GM12865 (cell line): ENCODE measurements at regions not wholly inside any gene's neighbourhood (a gene's known extent, or its start where the extent isn't known, plus 50 kb on each side); places are given as distances from the start of the nearest gene placed in this dataset.

Experiments
- DNase-seq: peaks from one replicate; pipeline ENCODE4 v3.0.0; 2010; ENCODE audit warnings: low read depth
- H3K4me3 ChIP-seq: 2 replicates; pipeline ENCODE4 v1.5.1; 2011; ENCODE audit warnings: mild to moderate bottlenecking, low read depth, low read length, control low read depth
- TF ChIP-seq, protein P1 (sequence below): IDR thresholded peaks from 2 replicates; pipeline ENCODE4 v1.5.1; 2011; ENCODE audit warnings: low read length, control low read depth, low read depth, inconsistent platforms; ENCODE audit not compliant: insufficient read depth; ENCODE audit errors: missing control alignments

DNA sequence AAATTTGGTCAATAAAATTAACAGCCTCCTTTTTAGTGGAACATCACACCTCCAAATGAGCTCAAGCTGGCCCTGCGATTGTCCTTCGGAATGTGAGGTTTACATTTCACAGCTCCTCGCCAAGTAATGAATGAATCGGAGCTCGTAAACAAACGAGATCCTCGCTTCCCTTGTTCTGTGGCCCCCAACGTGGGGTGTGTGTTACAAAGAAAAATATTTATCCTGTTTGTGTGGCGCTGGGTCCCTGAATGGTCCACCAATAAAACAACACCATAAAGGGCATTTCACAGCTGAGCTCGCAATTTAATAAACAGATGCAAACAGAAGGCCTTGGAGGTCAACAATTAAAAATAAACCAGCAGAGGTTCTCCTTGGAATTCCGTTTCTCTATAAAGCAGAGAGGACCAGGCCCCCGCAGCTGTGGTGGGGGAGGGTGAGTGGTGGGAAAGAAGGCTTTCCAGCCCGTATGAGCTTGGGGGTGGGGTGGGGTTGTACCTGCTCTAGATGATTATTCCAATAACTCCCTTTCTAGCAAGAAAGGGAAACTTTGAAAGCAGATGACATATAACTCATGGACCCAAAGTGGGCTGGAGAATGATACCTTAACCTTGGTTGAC, 393.9 kb upstream of the SALL1 start:
- no peak overlapping the region for H3K4me3 ChIP-seq
- TF ChIP-seq, protein P1, sequence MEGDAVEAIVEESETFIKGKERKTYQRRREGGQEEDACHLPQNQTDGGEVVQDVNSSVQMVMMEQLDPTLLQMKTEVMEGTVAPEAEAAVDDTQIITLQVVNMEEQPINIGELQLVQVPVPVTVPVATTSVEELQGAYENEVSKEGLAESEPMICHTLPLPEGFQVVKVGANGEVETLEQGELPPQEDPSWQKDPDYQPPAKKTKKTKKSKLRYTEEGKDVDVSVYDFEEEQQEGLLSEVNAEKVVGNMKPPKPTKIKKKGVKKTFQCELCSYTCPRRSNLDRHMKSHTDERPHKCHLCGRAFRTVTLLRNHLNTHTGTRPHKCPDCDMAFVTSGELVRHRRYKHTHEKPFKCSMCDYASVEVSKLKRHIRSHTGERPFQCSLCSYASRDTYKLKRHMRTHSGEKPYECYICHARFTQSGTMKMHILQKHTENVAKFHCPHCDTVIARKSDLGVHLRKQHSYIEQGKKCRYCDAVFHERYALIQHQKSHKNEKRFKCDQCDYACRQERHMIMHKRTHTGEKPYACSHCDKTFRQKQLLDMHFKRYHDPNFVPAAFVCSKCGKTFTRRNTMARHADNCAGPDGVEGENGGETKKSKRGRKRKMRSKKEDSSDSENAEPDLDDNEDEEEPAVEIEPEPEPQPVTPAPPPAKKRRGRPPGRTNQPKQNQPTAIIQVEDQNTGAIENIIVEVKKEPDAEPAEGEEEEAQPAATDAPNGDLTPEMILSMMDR, result no peak
- DNase-seq, result no peak

DNA sequence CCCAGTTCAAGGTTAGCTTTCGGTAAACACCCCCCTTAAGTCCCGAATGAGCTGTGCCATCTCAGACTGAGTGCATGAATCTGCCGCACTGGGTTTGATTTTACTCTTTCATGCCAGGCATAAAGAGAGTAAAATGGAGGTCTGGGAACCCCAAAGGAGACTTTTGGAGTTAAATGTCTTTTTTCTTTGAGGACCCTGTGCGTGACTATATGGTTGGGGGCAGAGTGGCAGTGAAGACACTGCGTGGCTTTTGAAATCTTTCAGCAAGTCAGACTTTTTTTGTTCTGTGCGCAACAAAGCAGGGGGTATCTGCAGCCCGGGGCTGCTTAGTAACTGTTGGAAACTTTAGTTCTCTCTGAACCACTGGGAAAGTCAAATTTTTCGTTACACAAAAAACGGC, 392.9 kb upstream of the SALL1 start:
- DNase-seq, result no peak
- no peak overlapping the region for H3K4me3 ChIP-seq
- TF ChIP-seq, protein P1, result no peak

DNA sequence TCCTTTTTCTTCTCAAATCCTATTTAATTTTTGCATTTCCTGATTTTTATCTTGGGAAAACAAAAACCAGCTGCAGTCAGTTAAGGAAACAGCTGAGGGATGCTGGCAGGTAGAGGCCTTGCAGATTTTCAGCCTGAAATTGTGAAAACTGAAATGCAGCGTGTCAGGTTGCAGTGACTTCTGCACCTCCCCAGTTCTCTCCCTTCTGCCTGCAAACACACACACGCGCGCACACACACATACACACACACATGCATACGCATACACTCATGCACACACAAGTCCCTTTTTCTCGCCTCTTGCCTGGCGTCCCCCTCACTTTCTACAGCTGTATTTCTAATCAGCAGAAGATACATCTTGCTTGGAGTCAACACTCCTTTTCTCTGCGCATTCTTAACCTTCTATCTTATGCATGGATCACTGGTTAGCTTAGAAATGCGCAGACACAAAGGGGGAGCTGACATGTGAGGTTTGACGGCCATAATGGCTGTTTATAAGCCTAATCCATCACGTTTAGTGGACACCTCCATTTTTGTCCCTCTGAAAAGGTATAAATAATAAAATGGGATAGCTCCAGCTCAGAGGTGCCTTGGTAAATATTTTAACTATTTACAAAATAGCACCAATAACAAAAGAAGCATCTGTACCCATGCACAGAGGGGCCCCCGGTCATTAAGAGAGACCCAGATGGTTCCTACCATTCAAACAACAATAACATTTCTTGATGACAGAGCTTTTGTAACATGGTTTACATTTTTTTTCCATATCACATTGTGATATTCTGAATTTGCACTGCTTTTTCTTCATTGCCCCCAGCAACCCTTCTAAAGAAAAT, 392.1 kb upstream of the SALL1 start:
- TF ChIP-seq, protein P1, result no peak
- DNase-seq, result no peak
- H3K4me3 ChIP-seq, result no peak overlapping the region

DNA sequence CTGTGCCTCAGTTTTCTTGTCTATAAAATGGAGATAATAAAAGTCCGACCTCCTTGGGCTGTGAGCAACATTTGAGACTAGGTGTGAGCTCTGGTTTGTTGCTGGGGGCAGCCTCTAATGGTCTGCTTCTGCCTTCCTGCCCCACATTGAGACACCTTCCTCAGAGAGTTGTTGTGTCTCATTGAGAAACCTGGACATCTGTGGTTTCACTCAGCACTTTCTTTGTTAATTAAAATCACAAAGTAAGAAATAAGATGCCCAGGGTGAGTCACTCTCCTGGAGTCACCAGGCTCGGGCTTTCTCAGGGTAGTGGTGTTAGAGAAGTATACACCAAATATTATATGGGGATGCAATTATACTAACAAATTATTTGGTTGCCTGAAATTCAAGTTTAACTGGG, 389.2 kb upstream of the SALL1 start:
- no peak for DNase-seq
- TF ChIP-seq, protein P1, result no peak
- no peak overlapping the region for H3K4me3 ChIP-seq

DNA sequence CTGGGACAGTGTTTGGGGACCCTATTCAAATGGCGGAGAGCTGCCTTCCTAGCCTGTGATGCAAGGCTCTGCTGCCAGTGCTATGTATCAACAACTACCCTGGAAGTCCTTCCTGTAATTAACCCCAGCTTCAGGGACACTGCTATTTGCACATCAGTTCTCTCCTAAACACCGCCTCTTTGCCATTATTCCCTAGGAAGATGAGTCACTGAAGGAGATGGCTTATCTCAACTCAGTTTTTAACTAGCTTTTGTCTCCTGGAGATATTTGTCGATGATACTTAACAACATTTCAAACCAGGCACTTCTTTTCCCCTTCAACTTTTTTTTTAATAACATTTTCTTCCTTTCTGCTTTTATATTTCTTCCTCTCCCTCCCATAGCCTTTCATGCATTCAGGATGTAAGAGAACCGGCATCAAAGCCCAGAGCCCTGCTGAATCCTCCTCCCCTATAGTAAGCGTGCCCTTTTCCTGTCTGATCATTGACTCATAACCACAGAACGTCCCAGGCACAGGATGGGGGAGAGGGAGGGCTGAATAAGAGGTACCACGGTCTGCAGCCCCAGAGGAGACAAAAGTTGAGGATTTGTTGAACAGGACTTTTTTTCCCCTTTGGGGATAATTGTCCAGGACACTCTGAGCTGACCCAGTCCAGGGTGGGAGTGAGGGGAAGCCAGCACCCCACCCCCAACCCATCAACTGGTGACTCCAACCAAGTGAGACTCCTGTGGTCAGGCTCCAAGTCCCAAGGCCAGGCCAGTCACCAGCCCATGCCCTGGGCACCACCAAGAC, 387.8 kb upstream of the SALL1 start:
- TF ChIP-seq, protein P1, result no peak
- no peak overlapping the region for H3K4me3 ChIP-seq
- no peak for DNase-seq

DNA sequence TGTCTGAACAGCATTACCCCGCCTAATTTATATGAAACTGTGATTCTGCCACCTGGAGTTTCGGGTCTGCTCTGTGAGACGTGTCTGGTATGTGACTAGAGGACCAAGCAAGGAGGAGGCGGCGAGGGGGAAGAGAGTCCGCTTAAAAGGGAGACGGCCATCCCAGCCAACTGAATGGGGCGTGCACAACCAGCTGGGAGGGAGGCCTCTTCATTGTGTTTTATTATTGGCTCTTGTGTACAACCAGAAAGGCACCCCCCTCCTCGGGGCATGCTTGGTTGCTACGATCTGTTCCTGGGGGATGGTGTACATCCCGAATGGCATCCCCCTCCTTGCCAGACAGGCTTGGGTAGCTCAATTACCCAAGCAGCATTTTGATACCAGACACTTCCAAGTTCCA, 384.5 kb upstream of the SALL1 start:
- no peak overlapping the region for H3K4me3 ChIP-seq
- TF ChIP-seq, protein P1, result no peak
- DNase-seq, result no peak
